ENCODE measurements at regions not wholly inside any gene's neighbourhood (a gene's known extent, or its start where the extent isn't known, plus 50 kb on each side); places are given as distances from the start of the nearest gene placed in this dataset.

- no peaks in the 10 kb centered on the region for H3K36me3 ChIP-seq
- in situ Hi-C loops (cut with MboI; ENCODE audit: low pct_ligation_motif_present in 1 of 4, low pct_unique_long_range_greater_than_20kb in 1 of 4, low sequenced_read_pairs in 3 of 4): no loop called here
- H3K9me3 ChIP-seq: peaks cover 6 to 7% of the 10 kb centered on the region in 2 donors
- no peaks in the 10 kb centered on the region for H3K4me1 ChIP-seq
- no peak overlapping the region for H3K4me3 ChIP-seq
- H3K27me3 ChIP-seq: no peaks in the 10 kb centered on the region
- intact Hi-C loops (cut with DNase I; ENCODE audit: low total_unique reads): no loop called here
- no peak for DNase-seq
- no peak for TF ChIP-seq EP300 (IDR thresholded peaks at IDR 0.05; ENCODE audit: low read depth)
- no peak for TF ChIP-seq CTCF (IDR thresholded peaks at IDR 0.05)
- TF ChIP-seq POLR2A (IDR thresholded peaks at IDR 0.05): no peak
- no peak overlapping the region for H3K27ac ChIP-seq
Observed at GRCh38 chr3:139746481-139746880, 68.7 kb upstream of the NMNAT3 start.

GRCh38 chr3:139745831-139746230 is 68.1 kb upstream of the NMNAT3 start:
- no peaks in the 10 kb centered on the region for H3K36me3 ChIP-seq

GRCh38 chr3:139738697-139739096 is 60.9 kb upstream of the NMNAT3 start:
- no peak for TF ChIP-seq EP300 (IDR thresholded peaks at IDR 0.05; ENCODE audit: low read depth)
- TF ChIP-seq POLR2A (IDR thresholded peaks at IDR 0.05): no peak
- no peak for TF ChIP-seq CTCF (IDR thresholded peaks at IDR 0.05)
- TF ChIP-seq POLR2AphosphoS5 (IDR thresholded peaks at IDR 0.05): no peak

More at GRCh38 chr3:139745831-139746230, 68.1 kb upstream of the NMNAT3 start:
- H3K4me3 ChIP-seq: no peak overlapping the region
- H3K27me3 ChIP-seq: no peaks in the 10 kb centered on the region
- TF ChIP-seq CTCF (IDR thresholded peaks at IDR 0.05): no peak
- TF ChIP-seq POLR2A (IDR thresholded peaks at IDR 0.05): no peak
- no peak for TF ChIP-seq POLR2AphosphoS5 (IDR thresholded peaks at IDR 0.05)
- TF ChIP-seq EP300 (IDR thresholded peaks at IDR 0.05; ENCODE audit: low read depth): no peak
- in situ Hi-C loops (cut with MboI; ENCODE audit: low pct_ligation_motif_present in 1 of 4, low pct_unique_long_range_greater_than_20kb in 1 of 4, low sequenced_read_pairs in 3 of 4): no loop called here
- DNase-seq: no peak
- H3K9me3 ChIP-seq: peaks cover 6 to 7% of the 10 kb centered on the region in 2 donors
- WGBS, 2 donors (ENCODE audit: low coverage in 1 of 2): 71% methylated on average over 3 to 4 of the region's 4 CpGs
- no peak overlapping the region for H3K27ac ChIP-seq
- intact Hi-C loops (cut with DNase I; ENCODE audit: low total_unique reads): no loop called here
- no peaks in the 10 kb centered on the region for H3K4me1 ChIP-seq

GRCh38 chr3:139737682-139738361 is 60.0 kb upstream of the NMNAT3 start:
- WGBS, 2 donors (ENCODE audit: low coverage in 1 of 2): 79 to 86% methylated on average over 4 to 7 of the region's 7 CpGs

More at GRCh38 chr3:139738697-139739096, 60.9 kb upstream of the NMNAT3 start:
- H3K27ac ChIP-seq: no peak overlapping the region
- in situ Hi-C loops (cut with MboI; ENCODE audit: low pct_ligation_motif_present in 1 of 4, low pct_unique_long_range_greater_than_20kb in 1 of 4, low sequenced_read_pairs in 3 of 4) (no loop called here), intact Hi-C loops (cut with DNase I; ENCODE audit: low total_unique reads) (no loop called here)
- no peaks in the 10 kb centered on the region for H3K9me3 ChIP-seq
- no peaks in the 10 kb centered on the region for H3K4me1 ChIP-seq
- no peaks in the 10 kb centered on the region for H3K27me3 ChIP-seq
- no peaks in the 10 kb centered on the region for H3K36me3 ChIP-seq
- no peak for DNase-seq
- WGBS, 2 donors (ENCODE audit: low coverage in 1 of 2): 88% methylated on average over 3 of the region's 3 CpGs; no CpG with 5 or more reads in 1 of the 2 donors
- no peak overlapping the region for H3K4me3 ChIP-seq

More at GRCh38 chr3:139737682-139738361, 60.0 kb upstream of the NMNAT3 start:
- no peaks in the 10 kb centered on the region for H3K9me3 ChIP-seq
- TF ChIP-seq EP300 (IDR thresholded peaks at IDR 0.05; ENCODE audit: low read depth): no peak
- TF ChIP-seq POLR2A (IDR thresholded peaks at IDR 0.05): no peak
- TF ChIP-seq CTCF (IDR thresholded peaks at IDR 0.05): no peak
- no peak for TF ChIP-seq POLR2AphosphoS5 (IDR thresholded peaks at IDR 0.05)
- intact Hi-C loops (cut with DNase I; ENCODE audit: low total_unique reads) (no loop called here), in situ Hi-C loops (cut with MboI; ENCODE audit: low pct_ligation_motif_present in 1 of 4, low pct_unique_long_range_greater_than_20kb in 1 of 4, low sequenced_read_pairs in 3 of 4) (no loop called here)
- no peaks in the 10 kb centered on the region for H3K36me3 ChIP-seq
- H3K27ac ChIP-seq: no peak overlapping the region
- H3K4me3 ChIP-seq: no peak overlapping the region
- no peaks in the 10 kb centered on the region for H3K27me3 ChIP-seq
- no peak for DNase-seq
- H3K4me1 ChIP-seq: no peaks in the 10 kb centered on the region
